HepG2 (cell line): ENCODE measurements at regions not wholly inside any gene's neighbourhood (a gene's known extent, or its start where the extent isn't known, plus 50 kb on each side); places are given as distances from the start of the nearest gene placed in this dataset.

Experiments
- ATAC-seq: fragments of 200-7000 bp; cut with Tn5 transposase; 3 replicates; pipeline ENCODE4 v1.9.1; 2020; ENCODE audit warnings: mild to moderate bottlenecking, moderate library complexity
- BruUV-seq: library from RNA; stranded (reverse); fragments of 400-500 nt; replicated peaks from 2 replicates; lab custom pipeline; 2021; lab: Mats Ljungman, UMichigan
- CTCF ChIA-PET: fragments of 300-600 bp; formaldehyde crosslinking; extraction: SDS; loops from one replicate; lab custom pipeline; 2021; ENCODE audit warnings: low total read pairs, inconsistent platforms, low intra/inter-chr PET ratio; lab: Yijun Ruan, JAX
- POLR2A ChIA-PET: fragments of 350-600 bp; sonication (Branson Sonifier 250); formaldehyde crosslinking; loops from one replicate; lab custom pipeline; 2020; ENCODE audit warnings: antibody characterized with exemption, inconsistent platforms; lab: Yijun Ruan, JAX
- DNase-seq: peaks from one replicate; pipeline ENCODE4 v3.0.0-alpha.2; 2015; ENCODE audit warnings: low spot score
- FAIRE-seq: peaks from 3 replicates; lab custom pipeline; 2011; peaks lifted over from hg19 to GRCh38; lab: Jason Lieb, UNC
- H2AFZ ChIP-seq: one replicate; pipeline ENCODE4 v1.6.1; 2011; ENCODE audit warnings: low read length, inconsistent platforms
- H3K27ac ChIP-seq: fragments of 300-600 bp; 3 replicates; pipeline ENCODE4 v1.8.0; 2011; ENCODE audit warnings: mixed run types, mild to moderate bottlenecking, mixed read lengths, low read length, inconsistent platforms; ENCODE audit not compliant: insufficient read depth; ENCODE audit errors: extremely low read length
- H3K27me3 ChIP-seq, 2 experiments: fragments of 200-600 bp in 1 of 2; 2 replicates in 1 of 2; 3 replicates in 1 of 2; pipeline versions ENCODE4 v1.6.0 to v1.8.0; 2011; ENCODE audit warnings: low read length in 2 of 2, mild to moderate bottlenecking in 2 of 2, moderate library complexity in 2 of 2, inconsistent platforms in 1 of 2; ENCODE audit not compliant: insufficient read depth in 2 of 2, control insufficient read depth in 1 of 2
- H3K36me3 ChIP-seq, 2 experiments: fragments of 200-600 bp in 1 of 2; replicated peaks in 1 of 2; 2 replicates in 1 of 2; 3 replicates in 1 of 2; pipeline versions ENCODE4 v1.5.1 to v1.8.0; 2011; ENCODE audit warnings: low read length in 2 of 2, inconsistent platforms in 1 of 2; ENCODE audit not compliant: insufficient read depth in 2 of 2, control insufficient read depth in 1 of 2
- H3K4me1 ChIP-seq: 2 replicates; pipeline ENCODE4 v1.5.1; 2012; ENCODE audit warnings: low read length, inconsistent platforms; ENCODE audit not compliant: insufficient read depth
- H3K4me2 ChIP-seq: 2 replicates; pipeline ENCODE4 v1.6.0; 2011; ENCODE audit warnings: low read depth, low read length, inconsistent platforms
- H3K4me3 ChIP-seq, 3 experiments: fragments of 200-600 bp in 1 of 3; sonication (generic), shearing (Covaris generic) in 1 of 3; replicated peaks in 1 of 3; 2 replicates each; pipeline ENCODE4 v1.5.1; 2011 to 2016; ENCODE audit warnings: low read length in 3 of 3, inconsistent platforms in 2 of 3, low read depth in 2 of 3, mild to moderate bottlenecking in 2 of 3, control low read depth in 1 of 3, mixed read lengths in 1 of 3; ENCODE audit not compliant: insufficient read depth in 1 of 3
- H3K79me2 ChIP-seq: one replicate; pipeline ENCODE4 v1.6.1; 2011; ENCODE audit warnings: low read length, inconsistent platforms; ENCODE audit not compliant: insufficient read depth
- H3K9ac ChIP-seq: 2 replicates; pipeline ENCODE4 v1.6.0; 2011; ENCODE audit warnings: mild to moderate bottlenecking, low read depth, low read length, inconsistent platforms; ENCODE audit not compliant: insufficient read depth
- H3K9me3 ChIP-seq: 2 replicates; pipeline ENCODE4 v1.5.1; 2012; ENCODE audit warnings: mild to moderate bottlenecking, low read length
- H4K20me1 ChIP-seq: 2 replicates; pipeline ENCODE4 v1.6.0; 2011; ENCODE audit warnings: inconsistent platforms, mild to moderate bottlenecking, low read length, moderate library complexity; ENCODE audit not compliant: insufficient read depth
- ATM ChIP-seq: fragments of 450-650 bp; IDR thresholded peaks from 2 replicates; pipeline ENCODE4 v1.7.1; 2017; ENCODE audit warnings: mild to moderate bottlenecking, borderline replicate concordance
- POLR2AphosphoS2 ChIP-seq: IDR thresholded peaks from 2 replicates; pipeline ENCODE4 v1.6.1; 2011; ENCODE audit warnings: low read depth, low read length, improper control_type of control experiment
- SOX13 ChIP-seq, 3 experiments: fragments of 450-650 bp in 1 of 3; sonication (generic) in 1 of 3; formaldehyde crosslinking in 1 of 3; IDR thresholded peaks in 2 of 3; conservative IDR thresholded peaks in 1 of 3; 2 replicates each; pipeline versions ENCODE4 v1.5.0 to v1.6.1; 2016 to 2020; ENCODE audit warnings: antibody characterized with exemption in 1 of 3, mild to moderate bottlenecking in 1 of 3, missing compliant biosample characterization in 1 of 3, missing genetic modification reagents in 1 of 3, moderate library complexity in 1 of 3
- ZNF225 ChIP-seq: sonication (generic); formaldehyde crosslinking; IDR thresholded peaks from 2 replicates; pipeline ENCODE4 v1.4.0; 2020; ENCODE audit warnings: mild to moderate bottlenecking, missing genetic modification reagents
- ZNF276 ChIP-seq: sonication (generic); formaldehyde crosslinking; IDR thresholded peaks from 2 replicates; pipeline ENCODE4 v1.4.0; 2020; ENCODE audit warnings: mild to moderate bottlenecking, low read depth, missing genetic modification reagents
- ZNF282 ChIP-seq: fragments of 450-650 bp; IDR thresholded peaks from 2 replicates; pipeline ENCODE4 v1.6.1; 2018; ENCODE audit not compliant: partially characterized antibody
- ZNF451 ChIP-seq: sonication (generic); formaldehyde crosslinking; IDR thresholded peaks from 2 replicates; pipeline ENCODE4 v1.5.0; 2020; ENCODE audit warnings: mild to moderate bottlenecking, missing genetic modification reagents
- ZNF552 ChIP-seq: sonication (generic); formaldehyde crosslinking; IDR thresholded peaks from 2 replicates; pipeline ENCODE4 v1.9.0; 2022; ENCODE audit warnings: missing genetic modification reagents, mild to moderate bottlenecking, borderline replicate concordance
- ZNF660 ChIP-seq: sonication (generic); formaldehyde crosslinking; IDR thresholded peaks from 2 replicates; pipeline ENCODE4 v1.5.1; 2020; ENCODE audit warnings: mild to moderate bottlenecking, low read depth, missing genetic modification reagents, borderline replicate concordance
- ZNF709 ChIP-seq: sonication (generic); formaldehyde crosslinking; IDR thresholded peaks from 2 replicates; pipeline ENCODE4 v1.5.0; 2020; ENCODE audit warnings: mild to moderate bottlenecking, missing genetic modification reagents
- WGBS: methylation state at CpG from one replicate; pipeline ENCODE4 v1.1.6; 2017; ENCODE audit warnings: low lambda C conversion rate; 5-methylcytosine and 5-hydroxymethylcytosine counted together
- in situ Hi-C: cut with HindIII; loops from 2 replicates; pipeline ENCODE4 v1.10.0; 2017; ENCODE audit warnings: low pct_unique_long_range_greater_than_20kb; ENCODE audit not compliant: extremely low pct_ligation_motif_present
- intact Hi-C: fragments of 100-400 bp; cut with micrococcal nuclease; formaldehyde crosslinking; loops from one replicate; pipeline ENCODE4 v1.10.0; 2022; ENCODE audit not compliant: unreplicated experiment

- no peak for TF ChIP-seq ZNF276
- no peak for TF ChIP-seq SOX13 (IDR thresholded peaks at IDR 0.05)
- TF ChIP-seq SOX13 (CRISPR knock-in tag; conservative IDR thresholded peaks at IDR 0.05 in 1 of 2, IDR thresholded peaks at IDR 0.05 in 1 of 2) = no peak
- TF ChIP-seq POLR2AphosphoS2 = no peak
- TF ChIP-seq ATM = no peak
Measured at GRCh38 chr17:71963791-71964190, 157.0 kb upstream of the SOX9 start (continued).

GRCh38 chr17:71964559-71964958 lies 156.3 kb upstream of the SOX9 start:
- TF ChIP-seq ZNF709 (CRISPR knock-in tag) (no peak), ZNF225 (no peak), ZNF660 (CRISPR knock-in tag) (no peak), ZNF552 (no peak), ZNF451 (CRISPR knock-in tag) (no peak), ZNF282 (no peak)
- H3K9ac ChIP-seq = no peak overlapping the region
- H3K4me2 ChIP-seq = no peak overlapping the region
- no peaks in the 10 kb centered on the region for H4K20me1 ChIP-seq
- 2% methylated on average over 2 of the region's 2 CpGs for WGBS
- no peaks in the 10 kb centered on the region for H3K36me3 ChIP-seq
- peaks cover 0 to 4% of the 10 kb centered on the region in 2 experiments; a peak in 2 of 5 replicates for H3K27me3 ChIP-seq
- H3K9me3 ChIP-seq = no peaks in the 10 kb centered on the region
- in situ Hi-C loops (no loop called here), intact Hi-C loops (no loop called here)
- no peak overlapping the region for H2AFZ ChIP-seq
- BruUV-seq = no TSS peak
- ChIA-PET CTCF (no interaction called here), POLR2A (no interaction called here)
- H3K27ac ChIP-seq = no peak overlapping the region
- FAIRE-seq = no peak
- no peak for ATAC-seq
- no peaks in the 10 kb centered on the region for H3K79me2 ChIP-seq
- no peaks in the 10 kb centered on the region for H3K4me1 ChIP-seq
- no peak for DNase-seq
- no peak overlapping the region for H3K4me3 ChIP-seq
